Osteoblast (primary cell): ENCODE measurements at regions not wholly inside any gene's neighbourhood (a gene's known extent, or its start where the extent isn't known, plus 50 kb on each side); places are given as distances from the start of the nearest gene placed in this dataset.

Source experiments
- DNase-seq: peaks from one replicate; pipeline ENCODE4 v3.0.0; 2011; ENCODE audit warnings: low spot score, mixed read lengths; ENCODE audit not compliant: insufficient read length; ENCODE audit errors: missing footprints
- H2AFZ ChIP-seq: 2 replicates; pipeline ENCODE4 v1.6.0; 2011; ENCODE audit warnings: mild to moderate bottlenecking, low read length
- H3K27ac ChIP-seq: 2 replicates; pipeline ENCODE4 v1.5.1; 2011; ENCODE audit warnings: mild to moderate bottlenecking, low read depth, low read length, moderate library complexity
- H3K27me3 ChIP-seq: 2 replicates; pipeline ENCODE4 v1.6.0; 2012; ENCODE audit warnings: mild to moderate bottlenecking, control low read depth, inconsistent platforms, low read length, moderate library complexity; ENCODE audit not compliant: insufficient read depth
- H3K36me3 ChIP-seq: 2 replicates; pipeline ENCODE4 v1.5.1; 2011; ENCODE audit warnings: mild to moderate bottlenecking, low read length, control low read depth, moderate library complexity; ENCODE audit not compliant: insufficient read depth
- H3K4me1 ChIP-seq: 2 replicates; pipeline ENCODE4 v1.5.1; 2011; ENCODE audit warnings: mild to moderate bottlenecking, low read length, control low read depth, moderate library complexity; ENCODE audit not compliant: insufficient read depth
- H3K4me2 ChIP-seq: 2 replicates; pipeline ENCODE4 v1.6.0; 2011; ENCODE audit warnings: mild to moderate bottlenecking, low read length; ENCODE audit not compliant: insufficient read depth
- H3K4me3 ChIP-seq: fragments of 200-600 bp; sonication (generic); 3 replicates; pipeline ENCODE4 v1.5.1; 2012; ENCODE audit warnings: mild to moderate bottlenecking, low read length, inconsistent platforms; ENCODE audit not compliant: insufficient read depth
- H3K79me2 ChIP-seq: 2 replicates; pipeline ENCODE4 v1.6.0; 2012; ENCODE audit warnings: mild to moderate bottlenecking, low read length, control low read depth, inconsistent platforms; ENCODE audit not compliant: insufficient read depth
- H3K9me3 ChIP-seq: 2 replicates; pipeline ENCODE4 v1.5.1; 2011; ENCODE audit warnings: low read depth, low read length, control low read depth
- H4K20me1 ChIP-seq: 2 replicates; pipeline ENCODE4 v1.6.0; 2012; ENCODE audit warnings: mild to moderate bottlenecking, low read length, control low read depth; ENCODE audit not compliant: insufficient read depth
- TF ChIP-seq, protein P1 (sequence below): IDR thresholded peaks from 2 replicates; pipeline ENCODE4 v1.5.1; 2011; ENCODE audit warnings: mild to moderate bottlenecking, low read depth, low read length, moderate library complexity; ENCODE audit errors: extremely low read depth

DNA sequence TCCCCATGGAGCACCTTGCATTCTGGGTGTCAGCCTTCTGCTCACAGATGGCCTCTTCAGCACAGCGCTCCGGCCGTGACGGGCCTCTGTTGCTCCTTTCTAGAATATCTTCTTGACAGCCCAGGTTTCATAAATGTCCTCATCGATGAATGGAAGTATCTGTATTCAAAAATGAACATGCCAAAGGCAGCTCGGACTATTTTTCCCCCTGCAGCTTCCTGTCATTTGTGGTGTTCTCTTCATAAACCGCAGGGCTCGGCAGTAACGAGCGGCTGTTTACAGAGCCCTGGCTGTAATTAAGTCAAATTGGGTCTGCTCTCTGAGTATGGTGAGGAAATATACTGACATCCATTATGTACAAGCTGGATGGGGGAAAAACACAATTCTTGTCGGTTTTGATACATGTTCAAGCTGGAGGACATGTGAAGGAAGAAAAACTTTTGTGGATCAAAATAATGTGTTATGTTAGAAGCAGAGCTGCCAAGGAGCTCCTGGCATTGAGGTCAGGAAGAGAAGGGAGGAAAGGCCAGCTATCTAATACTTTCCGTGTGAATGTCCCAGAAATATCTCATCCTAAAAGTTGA is 154.1 kb upstream of the CD180 start:
- Histone ChIP-seq H4K20me1 (no peaks in the 10 kb centered on the region), H3K4me3 (peak overlapping the region; percentile 67), H3K9me3 (no peaks in the 10 kb centered on the region), H3K27me3 (no peaks in the 10 kb centered on the region), H2AFZ (peak overlapping the region; percentile 91), H3K79me2 (no peaks in the 10 kb centered on the region), H3K4me1 (peaks cover 7% of the 10 kb centered on the region), H3K4me2 (peak overlapping the region; percentile 82), H3K36me3 (no peaks in the 10 kb centered on the region), H3K27ac (no peak overlapping the region)
- DNase-seq = peak; percentile 53
- TF ChIP-seq, protein P1, sequence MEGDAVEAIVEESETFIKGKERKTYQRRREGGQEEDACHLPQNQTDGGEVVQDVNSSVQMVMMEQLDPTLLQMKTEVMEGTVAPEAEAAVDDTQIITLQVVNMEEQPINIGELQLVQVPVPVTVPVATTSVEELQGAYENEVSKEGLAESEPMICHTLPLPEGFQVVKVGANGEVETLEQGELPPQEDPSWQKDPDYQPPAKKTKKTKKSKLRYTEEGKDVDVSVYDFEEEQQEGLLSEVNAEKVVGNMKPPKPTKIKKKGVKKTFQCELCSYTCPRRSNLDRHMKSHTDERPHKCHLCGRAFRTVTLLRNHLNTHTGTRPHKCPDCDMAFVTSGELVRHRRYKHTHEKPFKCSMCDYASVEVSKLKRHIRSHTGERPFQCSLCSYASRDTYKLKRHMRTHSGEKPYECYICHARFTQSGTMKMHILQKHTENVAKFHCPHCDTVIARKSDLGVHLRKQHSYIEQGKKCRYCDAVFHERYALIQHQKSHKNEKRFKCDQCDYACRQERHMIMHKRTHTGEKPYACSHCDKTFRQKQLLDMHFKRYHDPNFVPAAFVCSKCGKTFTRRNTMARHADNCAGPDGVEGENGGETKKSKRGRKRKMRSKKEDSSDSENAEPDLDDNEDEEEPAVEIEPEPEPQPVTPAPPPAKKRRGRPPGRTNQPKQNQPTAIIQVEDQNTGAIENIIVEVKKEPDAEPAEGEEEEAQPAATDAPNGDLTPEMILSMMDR = no peak

DNA sequence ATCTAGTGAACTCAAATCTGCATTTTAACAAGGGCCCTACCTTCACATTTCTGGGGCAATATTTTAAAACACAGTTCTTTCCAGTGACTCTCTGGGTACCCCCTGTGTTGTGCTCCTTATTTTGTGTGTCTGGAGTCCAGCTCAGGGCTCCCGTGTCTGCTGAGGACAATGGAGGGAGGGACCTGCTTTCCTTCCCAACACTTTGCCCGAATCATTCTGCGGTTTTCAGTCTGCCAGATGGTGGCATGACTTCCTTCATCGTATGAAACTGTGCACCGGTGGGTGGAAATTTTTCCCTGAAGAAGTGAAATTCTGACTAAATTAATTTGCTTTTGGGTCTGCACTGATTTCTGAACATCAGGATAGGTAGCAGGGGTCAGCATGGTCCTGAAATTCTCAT is 153.6 kb upstream of the CD180 start:
- no peaks in the 10 kb centered on the region for H3K27me3 ChIP-seq
- peak overlapping the region; percentile 82 for H3K4me2 ChIP-seq
- H3K4me3 ChIP-seq = peak overlapping the region; percentile 67
- H3K9me3 ChIP-seq = no peaks in the 10 kb centered on the region
- DNase-seq = no peak
- H3K4me1 ChIP-seq = peaks cover 7% of the 10 kb centered on the region
- H2AFZ ChIP-seq = peak overlapping the region; percentile 91
- no peaks in the 10 kb centered on the region for H4K20me1 ChIP-seq
- H3K27ac ChIP-seq = no peak overlapping the region
- no peaks in the 10 kb centered on the region for H3K79me2 ChIP-seq
- TF ChIP-seq, protein P1 = no peak
- H3K36me3 ChIP-seq = no peaks in the 10 kb centered on the region

DNA sequence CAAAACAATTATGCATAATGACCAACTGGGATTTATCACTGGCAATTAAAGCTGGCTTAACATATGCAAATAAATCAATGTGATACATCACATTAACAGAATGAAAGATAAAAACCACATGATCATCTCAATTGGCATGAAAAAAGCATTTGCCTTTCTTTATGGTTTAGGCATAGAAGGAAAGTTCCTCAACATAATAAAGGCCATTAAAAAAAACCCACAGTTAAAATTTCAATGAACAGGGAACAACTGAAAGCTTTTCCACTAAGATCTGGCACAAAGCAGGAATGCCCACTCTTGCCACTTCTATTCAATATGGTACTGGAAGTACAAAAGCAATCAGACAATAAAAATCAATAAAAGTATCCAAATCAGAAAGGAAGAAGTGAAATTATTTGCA is 151.2 kb upstream of the CD180 start:
- H4K20me1 ChIP-seq = no peaks in the 10 kb centered on the region
- DNase-seq = no peak
- no peak overlapping the region for H2AFZ ChIP-seq
- TF ChIP-seq, protein P1 = no peak
- H3K4me1 ChIP-seq = peaks cover 7% of the 10 kb centered on the region
- no peak overlapping the region for H3K27ac ChIP-seq
- H3K36me3 ChIP-seq = no peaks in the 10 kb centered on the region
- no peaks in the 10 kb centered on the region for H3K79me2 ChIP-seq
- no peak overlapping the region for H3K4me3 ChIP-seq
- no peak overlapping the region for H3K4me2 ChIP-seq
- no peaks in the 10 kb centered on the region for H3K27me3 ChIP-seq
- H3K9me3 ChIP-seq = no peaks in the 10 kb centered on the region

DNA sequence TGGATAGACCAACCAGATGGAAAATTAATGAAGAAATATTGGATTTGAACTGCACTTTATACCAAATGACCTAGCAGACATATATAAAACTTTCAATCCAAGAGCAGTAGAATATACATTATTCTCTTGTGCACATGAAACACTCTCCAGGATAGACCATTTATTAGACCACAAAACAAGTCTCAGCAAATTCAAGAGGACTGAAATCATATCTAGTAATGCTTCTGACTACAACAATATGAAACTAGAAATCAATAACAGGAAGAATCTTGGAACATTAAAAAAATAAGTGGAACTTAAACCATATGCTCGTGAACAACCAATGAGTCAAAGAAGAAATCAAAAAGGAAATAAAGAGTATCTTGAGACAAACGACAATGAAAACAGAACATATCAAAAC is 150.0 kb upstream of the CD180 start:
- H2AFZ ChIP-seq = no peak overlapping the region
- peaks cover 7% of the 10 kb centered on the region for H3K4me1 ChIP-seq
- H3K27ac ChIP-seq = no peak overlapping the region
- TF ChIP-seq, protein P1 = no peak
- H3K27me3 ChIP-seq = no peaks in the 10 kb centered on the region
- DNase-seq = no peak
- no peaks in the 10 kb centered on the region for H3K9me3 ChIP-seq
- H3K4me2 ChIP-seq = no peak overlapping the region
- no peaks in the 10 kb centered on the region for H4K20me1 ChIP-seq
- H3K36me3 ChIP-seq = no peaks in the 10 kb centered on the region
- no peak overlapping the region for H3K4me3 ChIP-seq
- no peaks in the 10 kb centered on the region for H3K79me2 ChIP-seq
